SK-N-MC (cell line): ENCODE measurements at regions not wholly inside any gene's neighbourhood (a gene's known extent, or its start where the extent isn't known, plus 50 kb on each side); places are given as distances from the start of the nearest gene placed in this dataset.

Source experiments
- DNase-seq: peaks from one replicate; pipeline ENCODE4 v3.0.0-alpha.2; 2011; ENCODE audit warnings: low read depth, low spot score
- H3K27ac ChIP-seq: fragments of 200-600 bp; sonication (generic); 2 replicates; pipeline ENCODE4 v1.5.1; 2016; ENCODE audit warnings: mixed run types
- H3K36me3 ChIP-seq: fragments of 200-600 bp; sonication (generic); 2 replicates; pipeline ENCODE4 v1.6.1; 2017; ENCODE audit warnings: antibody characterized with exemption, low read length, mixed read lengths; ENCODE audit not compliant: insufficient read depth
- H3K4me3 ChIP-seq: fragments of 200-600 bp; sonication (generic); 2 replicates; pipeline ENCODE4 v1.5.1; 2016
- H3K9ac ChIP-seq: fragments of 200-600 bp; sonication (generic); 2 replicates; pipeline ENCODE4 v1.8.0; 2017; ENCODE audit warnings: mixed run types, mixed read lengths; ENCODE audit not compliant: insufficient read length
- H3K9me3 ChIP-seq: fragments of 200-600 bp; sonication (generic); 2 replicates; pipeline ENCODE4 v1.6.1; 2017; ENCODE audit warnings: low read depth, mild to moderate bottlenecking, antibody characterized with exemption, low read length, moderate library complexity, mixed read lengths
- EZH2 ChIP-seq: fragments of 200-600 bp; sonication (generic); IDR thresholded peaks from one replicate; pipeline ENCODE4 v1.6.1; 2017; ENCODE audit warnings: antibody characterized with exemption
- FOXP2 ChIP-seq: optimal IDR thresholded peaks from 2 replicates; pipeline ENCODE3; 2011; ENCODE audit warnings: mild to moderate bottlenecking, moderate library complexity; ENCODE audit not compliant: insufficient read depth; ENCODE audit errors: extremely low read length, control extremely low read depth
- POLR2AphosphoS5 ChIP-seq: IDR thresholded peaks from 2 replicates; pipeline ENCODE4 v1.6.1; 2012; ENCODE audit warnings: mild to moderate bottlenecking, low read depth, low read length, borderline replicate concordance

- Histone ChIP-seq H3K9ac (no peak overlapping the region), H3K4me3 (no peak overlapping the region), H3K27ac (no peak overlapping the region), H3K9me3 (no peaks in the 10 kb centered on the region), H3K36me3 (no peaks in the 10 kb centered on the region)
- TF ChIP-seq POLR2AphosphoS5 (no peak), FOXP2 (no peak), EZH2 (no peak)
- no peak for DNase-seq
These were observed 442.8 kb downstream of the ATP23 start for GRCh38 chr12:58384196-58384595.

- Histone ChIP-seq H3K9me3 (no peaks in the 10 kb centered on the region), H3K9ac (no peak overlapping the region), H3K4me3 (no peak overlapping the region), H3K27ac (no peak overlapping the region), H3K36me3 (no peaks in the 10 kb centered on the region)
- no peak for DNase-seq
- no peak for TF ChIP-seq POLR2AphosphoS5
- TF ChIP-seq FOXP2, result no peak
- TF ChIP-seq EZH2, result no peak
These were observed 444.8 kb downstream of the ATP23 start for GRCh38 chr12:58386136-58386535.

- Histone ChIP-seq H3K9ac (no peak overlapping the region), H3K27ac (no peak overlapping the region), H3K4me3 (no peak overlapping the region), H3K9me3 (no peaks in the 10 kb centered on the region), H3K36me3 (no peaks in the 10 kb centered on the region)
- TF ChIP-seq POLR2AphosphoS5, result no peak
- TF ChIP-seq FOXP2, result no peak
- TF ChIP-seq EZH2, result no peak
- DNase-seq, result no peak
These were observed 445.8 kb downstream of the ATP23 start for GRCh38 chr12:58387199-58387598.

GRCh38 chr12:58388261-58388660 lies 446.9 kb downstream of the ATP23 start:
- Histone ChIP-seq H3K36me3 (no peaks in the 10 kb centered on the region), H3K27ac (no peak overlapping the region), H3K4me3 (no peak overlapping the region), H3K9ac (no peak overlapping the region), H3K9me3 (no peaks in the 10 kb centered on the region)
- DNase-seq, result no peak
- TF ChIP-seq POLR2AphosphoS5 (no peak), EZH2 (no peak), FOXP2 (no peak)

- no peak overlapping the region for H3K4me3 ChIP-seq
- TF ChIP-seq EZH2, result no peak
- no peak for TF ChIP-seq POLR2AphosphoS5
- no peak for TF ChIP-seq FOXP2
- no peak overlapping the region for H3K9ac ChIP-seq
- DNase-seq, result no peak
- no peak overlapping the region for H3K27ac ChIP-seq
- H3K9me3 ChIP-seq, result no peaks in the 10 kb centered on the region
- H3K36me3 ChIP-seq, result no peaks in the 10 kb centered on the region
These were observed 451.8 kb downstream of the ATP23 start for GRCh38 chr12:58393152-58393551.

- H3K9me3 ChIP-seq, result no peaks in the 10 kb centered on the region
- TF ChIP-seq FOXP2 (no peak), EZH2 (no peak), POLR2AphosphoS5 (no peak)
- no peak overlapping the region for H3K9ac ChIP-seq
- H3K4me3 ChIP-seq, result no peak overlapping the region
- H3K36me3 ChIP-seq, result no peaks in the 10 kb centered on the region
- DNase-seq, result no peak
- H3K27ac ChIP-seq, result no peak overlapping the region
These were observed 453.7 kb downstream of the ATP23 start for GRCh38 chr12:58395056-58395455.

- no peaks in the 10 kb centered on the region for H3K36me3 ChIP-seq
- no peak overlapping the region for H3K27ac ChIP-seq
- TF ChIP-seq FOXP2, result no peak
- TF ChIP-seq EZH2, result no peak
- no peak for TF ChIP-seq POLR2AphosphoS5
- H3K9me3 ChIP-seq, result no peaks in the 10 kb centered on the region
- no peak overlapping the region for H3K4me3 ChIP-seq
- no peak for DNase-seq
- H3K9ac ChIP-seq, result no peak overlapping the region
These were observed 454.1 kb downstream of the ATP23 start for GRCh38 chr12:58395470-58395869.

- Histone ChIP-seq H3K9ac (no peak overlapping the region), H3K9me3 (no peaks in the 10 kb centered on the region), H3K36me3 (no peaks in the 10 kb centered on the region), H3K27ac (no peak overlapping the region), H3K4me3 (no peak overlapping the region)
- no peak for TF ChIP-seq POLR2AphosphoS5
- no peak for DNase-seq
These were observed 454.9 kb downstream of the ATP23 start for GRCh38 chr12:58396239-58396638.

GRCh38 chr12:58405363-58405762 lies 464.0 kb downstream of the ATP23 start:
- no peaks in the 10 kb centered on the region for H3K36me3 ChIP-seq
- H3K27ac ChIP-seq, result no peak overlapping the region
- no peaks in the 10 kb centered on the region for H3K9me3 ChIP-seq
- TF ChIP-seq FOXP2, result no peak
- TF ChIP-seq POLR2AphosphoS5, result no peak
- no peak for TF ChIP-seq EZH2
- DNase-seq, result no peak
- no peak overlapping the region for H3K4me3 ChIP-seq
- H3K9ac ChIP-seq, result no peak overlapping the region

- TF ChIP-seq FOXP2 (no peak), POLR2AphosphoS5 (no peak), EZH2 (no peak)
- Histone ChIP-seq H3K4me3 (no peak overlapping the region), H3K36me3 (no peaks in the 10 kb centered on the region), H3K9me3 (no peaks in the 10 kb centered on the region), H3K9ac (no peak overlapping the region), H3K27ac (no peak overlapping the region)
- DNase-seq, result no peak
These were observed 467.1 kb downstream of the ATP23 start for GRCh38 chr12:58408516-58408915.
